Stimulated activated naive CD8-positive, alpha-beta T cell treated with anti-CD3 and anti-CD28 coated beads, Interleukin-15, amount 100 ng/mL, for 72 hours (primary cell): ENCODE measurements at regions not wholly inside any gene's neighbourhood (a gene's known extent, or its start where the extent isn't known, plus 50 kb on each side); places are given as distances from the start of the nearest gene placed in this dataset.

Source experiments
- ATAC-seq: fragments of 150-1000 bp; cut with Tn5 transposase; 2 replicates; pipeline ENCODE4 v1.10.0; 2021; ENCODE audit warnings: mild to moderate bottlenecking, moderate library complexity
- DNase-seq, 2 donors: peaks; one replicate each; pipeline ENCODE4 v3.0.0; 2021 to 2022
- H3K27ac Mint-ChIP-seq, 2 donors: one replicate each; pipeline ENCODE4 v1.8.0; 2022; ENCODE audit warnings: mild to moderate bottlenecking in 2 of 2, mixed read lengths in 2 of 2, moderate library complexity in 2 of 2
- H3K27me3 Mint-ChIP-seq: one replicate; pipeline ENCODE4 v1.8.0; 2022; ENCODE audit warnings: mixed read lengths
- H3K4me1 Mint-ChIP-seq: one replicate; pipeline ENCODE4 v1.8.0; 2022; ENCODE audit warnings: mild to moderate bottlenecking, mixed read lengths
- H3K4me3 Mint-ChIP-seq, 2 donors: one replicate each; pipeline ENCODE4 v1.8.0; 2022; ENCODE audit warnings: mild to moderate bottlenecking in 2 of 2, mixed read lengths in 2 of 2, moderate library complexity in 1 of 2
- H3K9me3 Mint-ChIP-seq, 2 donors: one replicate each; pipeline ENCODE4 v1.8.0; 2022; ENCODE audit warnings: mixed read lengths in 2 of 2

- Mint-ChIP-seq H3K4me3 (no peak overlapping the region), H3K9me3 (peaks cover 9 to 12% of the 10 kb centered on the region in 2 donors), H3K27ac (no peak overlapping the region), H3K4me1 (no peaks in the 10 kb centered on the region), H3K27me3 (no peaks in the 10 kb centered on the region)
- ATAC-seq (no peak), DNase-seq (no peak)
Measured at GRCh38 chr10:90658791-90659190, 199.0 kb downstream of the HTR7 start.

GRCh38 chr10:90665905-90666662 lies 191.8 kb downstream of the HTR7 start:
- Mint-ChIP-seq H3K27ac (no peak overlapping the region), H3K4me1 (no peaks in the 10 kb centered on the region), H3K27me3 (peaks cover 13% of the 10 kb centered on the region), H3K4me3 (no peak overlapping the region), H3K9me3 (no peaks in the 10 kb centered on the region)
- DNase-seq (no peak), ATAC-seq (no peak)

- peaks cover 37% of the 10 kb centered on the region for H3K27me3 Mint-ChIP-seq
- no peaks in the 10 kb centered on the region for H3K9me3 Mint-ChIP-seq
- no peak overlapping the region for H3K27ac Mint-ChIP-seq
- ATAC-seq (no peak), DNase-seq (no peak)
- H3K4me1 Mint-ChIP-seq = no peaks in the 10 kb centered on the region
- H3K4me3 Mint-ChIP-seq = no peak overlapping the region
Measured at GRCh38 chr10:90674461-90674860, 183.4 kb downstream of the HTR7 start.

GRCh38 chr10:90674928-90675327 lies 182.9 kb downstream of the HTR7 start:
- H3K27ac Mint-ChIP-seq = no peak overlapping the region
- H3K27me3 Mint-ChIP-seq = peaks cover 38% of the 10 kb centered on the region
- no peaks in the 10 kb centered on the region for H3K9me3 Mint-ChIP-seq
- H3K4me3 Mint-ChIP-seq = no peak overlapping the region
- ATAC-seq (no peak), DNase-seq (no peak)
- no peaks in the 10 kb centered on the region for H3K4me1 Mint-ChIP-seq

- DNase-seq (no peak), ATAC-seq (no peak)
- Mint-ChIP-seq H3K4me1 (no peaks in the 10 kb centered on the region), H3K9me3 (no peaks in the 10 kb centered on the region), H3K4me3 (no peak overlapping the region), H3K27ac (no peak overlapping the region), H3K27me3 (peaks cover 32% of the 10 kb centered on the region)
Measured at GRCh38 chr10:90675621-90676020, 182.2 kb downstream of the HTR7 start.
